Neuronal stem cell (in vitro differentiated cells): ENCODE measurements at regions not wholly inside any gene's neighbourhood (a gene's known extent, or its start where the extent isn't known, plus 50 kb on each side); places are given as distances from the start of the nearest gene placed in this dataset.

Source experiments
- DNase-seq: peaks from one replicate; pipeline ENCODE4 v3.0.0-alpha.2; 2013; ENCODE audit warnings: low spot score
- H2AFZ ChIP-seq: one replicate; pipeline ENCODE4 v1.6.1; 2013; ENCODE audit warnings: mild to moderate bottlenecking, low read length, inconsistent platforms
- H2AK5ac ChIP-seq: 2 replicates; pipeline ENCODE4 v1.6.1; 2013; ENCODE audit warnings: low read depth, mild to moderate bottlenecking, inconsistent platforms, low read length, moderate library complexity, mixed read lengths
- H2BK120ac ChIP-seq: 2 replicates; pipeline ENCODE4 v1.6.1; 2013; ENCODE audit warnings: low read depth, mild to moderate bottlenecking, inconsistent platforms, low read length, moderate library complexity, mixed read lengths
- H2BK12ac ChIP-seq: one replicate; pipeline ENCODE4 v1.6.1; 2013; ENCODE audit warnings: low read length, inconsistent platforms
- H2BK15ac ChIP-seq: 2 replicates; pipeline ENCODE4 v1.6.1; 2013; ENCODE audit warnings: mild to moderate bottlenecking, low read length, inconsistent platforms, mixed read lengths
- H2BK5ac ChIP-seq: one replicate; pipeline ENCODE4 v1.6.1; 2013; ENCODE audit warnings: inconsistent platforms, mild to moderate bottlenecking, low read length, moderate library complexity
- H3K14ac ChIP-seq: one replicate; pipeline ENCODE4 v1.6.1; 2013; ENCODE audit warnings: low read length, inconsistent platforms
- H3K18ac ChIP-seq: 2 replicates; pipeline ENCODE4 v1.6.1; 2013; ENCODE audit warnings: low read length, inconsistent platforms
- H3K23ac ChIP-seq: 2 replicates; pipeline ENCODE4 v1.6.1; 2013; ENCODE audit warnings: low read depth, mild to moderate bottlenecking, mixed read lengths, low read length, inconsistent platforms; ENCODE audit not compliant: poor library complexity
- H3K27ac ChIP-seq: replicated peaks from 3 replicates; pipeline ENCODE4 v1.5.1; 2013; ENCODE audit warnings: low read length, inconsistent platforms
- H3K27me3 ChIP-seq, 3 experiments: 2 replicates each; pipeline ENCODE4 v1.6.1; 2013; ENCODE audit warnings: low read length in 3 of 3, mild to moderate bottlenecking in 2 of 3, inconsistent platforms in 1 of 3, low read depth in 1 of 3, mixed read lengths in 1 of 3, moderate library complexity in 1 of 3; ENCODE audit not compliant: control insufficient read depth in 3 of 3, insufficient read depth in 3 of 3
- H3K36me3 ChIP-seq, 2 donors: replicated peaks in 1 of 2; 2 replicates each; pipeline ENCODE4 v1.6.1; 2013; ENCODE audit warnings: low read length in 2 of 2; ENCODE audit not compliant: control insufficient read depth in 2 of 2, insufficient read depth in 2 of 2
- H3K4ac ChIP-seq: 2 replicates; pipeline ENCODE4 v1.6.1; 2013; ENCODE audit warnings: inconsistent platforms, mild to moderate bottlenecking, low read length, moderate library complexity
- H3K4me1 ChIP-seq, 2 donors: 1 replicate in 1 of 2; 2 replicates in 1 of 2; pipeline ENCODE4 v1.6.1; 2013; ENCODE audit warnings: low read length in 2 of 2, low read depth in 1 of 2; ENCODE audit not compliant: control insufficient read depth in 2 of 2, insufficient read depth in 1 of 2
- H3K4me2 ChIP-seq: one replicate; pipeline ENCODE4 v1.6.1; 2013; ENCODE audit warnings: mild to moderate bottlenecking, low read length, inconsistent platforms; ENCODE audit not compliant: insufficient read depth, poor library complexity, severe bottlenecking
- H3K4me3 ChIP-seq, 2 donors: 2 replicates each; pipeline ENCODE4 v1.5.1; 2013; ENCODE audit warnings: low read length in 2 of 2, mild to moderate bottlenecking in 2 of 2, inconsistent platforms in 1 of 2, moderate library complexity in 1 of 2
- H3K79me1 ChIP-seq: one replicate; pipeline ENCODE4 v1.6.1; 2013; ENCODE audit warnings: low read depth, mild to moderate bottlenecking, inconsistent platforms, low read length, moderate library complexity
- H3K9ac ChIP-seq: one replicate; pipeline ENCODE4 v1.6.1; 2013; ENCODE audit warnings: mild to moderate bottlenecking, low read depth, low read length, inconsistent platforms; ENCODE audit not compliant: poor library complexity
- H3K9me3 ChIP-seq, 2 donors: replicated peaks in 1 of 2; 2 replicates each; pipeline versions ENCODE3 to v1.6.1; 2013; ENCODE audit warnings: low read length in 2 of 2, mild to moderate bottlenecking in 2 of 2, inconsistent platforms in 1 of 2, low read depth in 1 of 2, mixed read lengths in 1 of 2, moderate library complexity in 1 of 2; ENCODE audit not compliant: control insufficient read depth in 2 of 2, insufficient read depth in 1 of 2
- H4K8ac ChIP-seq: one replicate; pipeline ENCODE4 v1.6.1; 2013; ENCODE audit warnings: low read depth, mild to moderate bottlenecking, inconsistent platforms, low read length, moderate library complexity
- H4K91ac ChIP-seq: one replicate; pipeline ENCODE4 v1.6.1; 2013; ENCODE audit warnings: low read length, low read depth, mild to moderate bottlenecking, inconsistent platforms; ENCODE audit not compliant: poor library complexity
- WGBS, 2 donors: extraction: QIAGEN DNeasy Blood & Tissue Kit; methylation state at CpG; one replicate each; pipeline ENCODE4 v1.1.7; 2013; ENCODE audit warnings: missing lambda C conversion rate in 2 of 2, mixed read lengths in 1 of 2; ENCODE audit not compliant: insufficient read length in 2 of 2, insufficient replicate concordance in 1 of 2; ENCODE audit errors: extremely low coverage in 2 of 2; 5-methylcytosine and 5-hydroxymethylcytosine counted together

- no peak overlapping the region for H3K27ac ChIP-seq
- H4K91ac ChIP-seq = no peak overlapping the region
- no peak overlapping the region for H3K4me3 ChIP-seq
- no peaks in the 10 kb centered on the region for H3K4me1 ChIP-seq
- no peak for DNase-seq
- no peak overlapping the region for H2BK12ac ChIP-seq
- WGBS, 2 donors = no CpG with 5 or more reads among the region's 7 CpGs
- H3K4me2 ChIP-seq = no peak overlapping the region
- H2BK120ac ChIP-seq = no peak overlapping the region
- H2AK5ac ChIP-seq = no peak overlapping the region
- H3K79me1 ChIP-seq = no peaks in the 10 kb centered on the region
- no peak overlapping the region for H2BK5ac ChIP-seq
- no peak overlapping the region for H4K8ac ChIP-seq
- H3K18ac ChIP-seq = no peak overlapping the region
- H2AFZ ChIP-seq = no peak overlapping the region
- no peak overlapping the region for H3K9ac ChIP-seq
- no peak overlapping the region for H2BK15ac ChIP-seq
- no peaks in the 10 kb centered on the region for H3K36me3 ChIP-seq
- no peak overlapping the region for H3K4ac ChIP-seq
- H3K9me3 ChIP-seq = peaks cover 0 to 8% of the 10 kb centered on the region in 2 donors
- no peaks in the 10 kb centered on the region for H3K27me3 ChIP-seq
- no peak overlapping the region for H3K14ac ChIP-seq
- H3K23ac ChIP-seq = no peak overlapping the region
Measured at GRCh38 chr12:107593713-107594381, 91.8 kb upstream of the PWP1 start.

- no peak overlapping the region for H4K8ac ChIP-seq
- no CpG with 5 or more reads among the region's 3 CpGs for WGBS, 2 donors
- no peak overlapping the region for H3K4ac ChIP-seq
- no peaks in the 10 kb centered on the region for H3K27me3 ChIP-seq
- no peak overlapping the region for H2AK5ac ChIP-seq
- H4K91ac ChIP-seq = no peak overlapping the region
- no peak overlapping the region for H2BK15ac ChIP-seq
- no peak overlapping the region for H2AFZ ChIP-seq
- H2BK12ac ChIP-seq = no peak overlapping the region
- no peak overlapping the region for H3K27ac ChIP-seq
- no peak overlapping the region for H3K18ac ChIP-seq
- no peak for DNase-seq
- H2BK120ac ChIP-seq = no peak overlapping the region
- H3K14ac ChIP-seq = no peak overlapping the region
- H3K79me1 ChIP-seq = no peaks in the 10 kb centered on the region
- H3K9ac ChIP-seq = no peak overlapping the region
- H2BK5ac ChIP-seq = no peak overlapping the region
- H3K4me2 ChIP-seq = no peak overlapping the region
- H3K4me3 ChIP-seq = no peak overlapping the region
- no peaks in the 10 kb centered on the region for H3K4me1 ChIP-seq
- peaks cover 0 to 8% of the 10 kb centered on the region in 2 donors for H3K9me3 ChIP-seq
- no peak overlapping the region for H3K23ac ChIP-seq
- H3K36me3 ChIP-seq = no peaks in the 10 kb centered on the region
Measured at GRCh38 chr12:107594995-107595394, 90.6 kb upstream of the PWP1 start.

- H3K27me3 ChIP-seq = no peaks in the 10 kb centered on the region
- no peak overlapping the region for H2BK12ac ChIP-seq
- no peak overlapping the region for H3K18ac ChIP-seq
- no peak overlapping the region for H4K8ac ChIP-seq
- no peak overlapping the region for H2AK5ac ChIP-seq
- no peaks in the 10 kb centered on the region for H3K36me3 ChIP-seq
- WGBS, 2 donors = no CpG with 5 or more reads among the region's 2 CpGs
- no peak overlapping the region for H3K4me3 ChIP-seq
- no peak overlapping the region for H4K91ac ChIP-seq
- H3K9ac ChIP-seq = no peak overlapping the region
- no peak overlapping the region for H2BK120ac ChIP-seq
- H3K14ac ChIP-seq = no peak overlapping the region
- no peak overlapping the region for H3K27ac ChIP-seq
- no peak overlapping the region for H3K4me2 ChIP-seq
- no peak overlapping the region for H2AFZ ChIP-seq
- DNase-seq = no peak
- H3K9me3 ChIP-seq = peaks cover 0 to 8% of the 10 kb centered on the region in 2 donors
- no peak overlapping the region for H2BK5ac ChIP-seq
- no peaks in the 10 kb centered on the region for H3K4me1 ChIP-seq
- H3K4ac ChIP-seq = no peak overlapping the region
- no peak overlapping the region for H3K23ac ChIP-seq
- no peaks in the 10 kb centered on the region for H3K79me1 ChIP-seq
- H2BK15ac ChIP-seq = no peak overlapping the region
Measured at GRCh38 chr12:107597695-107598410, 87.7 kb upstream of the PWP1 start.

GRCh38 chr12:107598906-107599305 lies 86.7 kb upstream of the PWP1 start:
- H4K8ac ChIP-seq = no peak overlapping the region
- H3K23ac ChIP-seq = no peak overlapping the region
- no peak overlapping the region for H3K4ac ChIP-seq
- no peak overlapping the region for H2BK5ac ChIP-seq
- H3K79me1 ChIP-seq = no peaks in the 10 kb centered on the region
- DNase-seq = no peak
- no peak overlapping the region for H4K91ac ChIP-seq
- H3K4me2 ChIP-seq = no peak overlapping the region
- no peak overlapping the region for H2AFZ ChIP-seq
- no peaks in the 10 kb centered on the region for H3K4me1 ChIP-seq
- no peak overlapping the region for H3K9ac ChIP-seq
- no peak overlapping the region for H2AK5ac ChIP-seq
- no peak overlapping the region for H2BK12ac ChIP-seq
- H3K9me3 ChIP-seq = peaks cover 0 to under 1% of the 10 kb centered on the region in 2 donors
- no peak overlapping the region for H2BK120ac ChIP-seq
- no peak overlapping the region for H3K18ac ChIP-seq
- H3K27me3 ChIP-seq = no peaks in the 10 kb centered on the region
- H2BK15ac ChIP-seq = no peak overlapping the region
- no peak overlapping the region for H3K27ac ChIP-seq
- WGBS, 2 donors = no CpG with 5 or more reads among the region's 3 CpGs
- no peak overlapping the region for H3K14ac ChIP-seq
- H3K4me3 ChIP-seq = no peak overlapping the region
- H3K36me3 ChIP-seq = no peaks in the 10 kb centered on the region
